ES-I3 (cell line): ENCODE measurements at regions not wholly inside any gene's neighbourhood (a gene's known extent, or its start where the extent isn't known, plus 50 kb on each side); places are given as distances from the start of the nearest gene placed in this dataset.

Source experiments
- H3K36me3 ChIP-seq: 2 replicates; pipeline ENCODE4 v1.6.1; 2013; ENCODE audit warnings: mild to moderate bottlenecking, low read length, control low read depth, moderate library complexity; ENCODE audit not compliant: insufficient read depth
- H3K4me1 ChIP-seq: 2 replicates; pipeline ENCODE4 v1.6.1; 2013; ENCODE audit warnings: mild to moderate bottlenecking, control low read depth, low read length; ENCODE audit not compliant: insufficient read depth
- H3K9ac ChIP-seq: 2 replicates; pipeline ENCODE4 v1.6.1; 2013; ENCODE audit warnings: low read depth, mild to moderate bottlenecking, low read length, moderate library complexity
- H3K9me3 ChIP-seq: 2 replicates; pipeline ENCODE4 v1.6.1; 2013; ENCODE audit warnings: mild to moderate bottlenecking, low read length, moderate library complexity; ENCODE audit not compliant: control insufficient read depth, insufficient read depth

GRCh38 chr18:28816155-28816554 is 639.2 kb upstream of the CDH2 start:
- Histone ChIP-seq H3K9me3 (no peaks in the 10 kb centered on the region), H3K9ac (no peak overlapping the region), H3K36me3 (no peaks in the 10 kb centered on the region), H3K4me1 (no peaks in the 10 kb centered on the region)

DNA sequence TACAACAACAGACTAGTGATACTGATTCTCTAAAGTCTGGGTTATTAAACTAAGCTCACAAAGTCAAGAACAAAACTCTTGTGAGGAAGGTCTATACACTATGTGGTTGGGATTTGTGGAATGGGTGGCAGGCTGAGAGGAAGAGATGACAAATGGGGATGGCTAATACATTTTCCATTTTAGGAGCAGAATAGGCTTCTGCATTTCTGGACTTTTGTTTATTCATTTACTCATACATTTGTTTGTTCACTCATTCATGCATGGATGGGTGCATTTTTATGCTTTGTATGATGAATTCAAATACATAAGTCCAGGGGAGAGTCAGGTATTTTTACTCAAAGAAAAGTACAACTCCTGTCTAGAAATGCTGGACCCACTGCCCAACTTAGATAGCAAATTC is 637.4 kb upstream of the CDH2 start:
- H3K9me3 ChIP-seq = no peaks in the 10 kb centered on the region
- H3K4me1 ChIP-seq = no peaks in the 10 kb centered on the region

GRCh38 chr18:28808373-28808772 is 631.4 kb upstream of the CDH2 start:
- H3K9me3 ChIP-seq = peaks cover 3% of the 10 kb centered on the region; the same call in 1 of the 2 replicates

More for the DNA sequence above, 637.4 kb upstream of the CDH2 start:
- H3K9ac ChIP-seq = no peak overlapping the region
- H3K36me3 ChIP-seq = no peaks in the 10 kb centered on the region

GRCh38 chr18:28805491-28805890 is 628.6 kb upstream of the CDH2 start:
- H3K36me3 ChIP-seq = no peaks in the 10 kb centered on the region
- peaks cover 4% of the 10 kb centered on the region; the same call in 1 of the 2 replicates for H3K4me1 ChIP-seq
- H3K9ac ChIP-seq = no peak overlapping the region
- peaks cover 3% of the 10 kb centered on the region; the same call in 1 of the 2 replicates for H3K9me3 ChIP-seq

More at GRCh38 chr18:28808373-28808772, 631.4 kb upstream of the CDH2 start:
- no peaks in the 10 kb centered on the region for H3K36me3 ChIP-seq
- H3K9ac ChIP-seq = no peak overlapping the region
- no peaks in the 10 kb centered on the region for H3K4me1 ChIP-seq

DNA sequence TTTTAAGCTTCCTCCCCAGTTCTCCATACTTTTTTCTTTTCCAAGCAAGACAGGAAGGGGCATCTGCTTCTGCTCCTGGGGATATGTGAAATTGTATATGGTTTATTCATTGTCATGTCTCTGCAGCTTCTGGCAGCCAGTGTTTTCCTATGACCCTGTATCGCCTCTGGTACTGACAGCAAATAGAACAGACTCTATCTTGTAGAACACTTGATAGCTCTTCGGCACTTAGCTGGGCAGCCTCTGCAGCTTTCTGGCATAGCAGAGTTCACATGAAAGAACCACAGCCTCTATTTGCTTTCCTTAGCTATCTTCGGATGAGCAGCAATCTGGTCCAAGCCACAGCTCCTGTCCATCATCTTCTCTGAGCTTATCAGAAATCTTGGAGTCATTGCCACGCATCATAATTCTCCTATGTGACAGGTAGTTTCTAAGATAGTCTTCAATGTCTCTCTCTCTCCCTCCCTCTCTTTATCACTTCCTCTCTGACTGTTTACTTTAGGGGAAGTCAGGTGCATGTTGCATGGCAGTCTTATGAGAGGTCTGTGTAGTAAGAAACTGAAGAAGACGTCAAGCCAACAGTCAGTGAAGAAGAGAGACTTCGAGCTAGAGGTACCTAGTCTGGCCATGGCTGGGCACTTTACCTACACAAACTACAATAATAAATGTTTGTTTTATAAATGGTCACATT is 627.7 kb upstream of the CDH2 start:
- H3K9ac ChIP-seq = no peak overlapping the region
- H3K4me1 ChIP-seq = peaks cover 4% of the 10 kb centered on the region; the same call in 1 of the 2 replicates
- peaks cover 3% of the 10 kb centered on the region; the same call in 1 of the 2 replicates for H3K9me3 ChIP-seq
- no peaks in the 10 kb centered on the region for H3K36me3 ChIP-seq

DNA sequence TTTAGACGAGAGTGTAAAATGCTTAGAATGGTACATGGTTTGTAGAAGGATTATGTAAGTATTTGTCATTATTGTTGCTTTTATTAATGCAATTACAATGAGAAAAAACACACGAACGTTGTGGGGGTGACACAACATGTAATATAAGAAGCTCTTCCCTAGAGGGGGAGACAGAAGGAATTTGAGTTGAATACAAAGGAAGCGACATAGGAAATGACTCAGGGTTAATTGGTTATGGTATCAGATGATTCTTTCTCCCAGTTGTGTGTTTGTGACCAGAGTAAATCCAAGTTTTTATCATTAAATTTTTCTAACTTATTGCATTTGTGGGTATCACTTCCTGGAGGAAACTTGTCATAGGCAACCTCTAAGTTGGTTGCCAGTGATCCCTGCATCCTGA is 625.6 kb upstream of the CDH2 start:
- Histone ChIP-seq H3K9ac (no peak overlapping the region), H3K36me3 (no peaks in the 10 kb centered on the region), H3K4me1 (peaks cover 4% of the 10 kb centered on the region; the same call in 1 of the 2 replicates), H3K9me3 (no peaks in the 10 kb centered on the region)

DNA sequence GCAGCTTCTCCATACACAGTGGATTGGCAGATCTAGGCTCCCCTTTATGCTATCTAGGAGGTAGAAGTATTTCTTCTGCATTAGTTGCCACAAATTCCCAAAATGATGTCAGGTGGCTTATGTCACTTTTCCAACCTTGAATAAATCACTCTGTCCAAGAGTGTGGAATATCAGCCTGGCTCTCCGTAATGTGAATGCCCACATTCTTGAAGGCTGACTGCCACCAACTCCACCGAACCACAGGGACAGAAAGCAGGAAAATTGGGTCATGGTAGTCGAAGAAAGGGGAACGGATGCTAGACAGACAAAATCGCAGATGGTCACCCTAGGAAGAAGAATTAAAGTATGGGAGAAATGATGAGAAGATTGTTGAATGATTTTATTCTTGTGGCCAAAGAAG is 624.9 kb upstream of the CDH2 start:
- no peak overlapping the region for H3K9ac ChIP-seq
- H3K36me3 ChIP-seq = no peaks in the 10 kb centered on the region
- H3K4me1 ChIP-seq = peaks cover 4% of the 10 kb centered on the region; the same call in 1 of the 2 replicates

DNA sequence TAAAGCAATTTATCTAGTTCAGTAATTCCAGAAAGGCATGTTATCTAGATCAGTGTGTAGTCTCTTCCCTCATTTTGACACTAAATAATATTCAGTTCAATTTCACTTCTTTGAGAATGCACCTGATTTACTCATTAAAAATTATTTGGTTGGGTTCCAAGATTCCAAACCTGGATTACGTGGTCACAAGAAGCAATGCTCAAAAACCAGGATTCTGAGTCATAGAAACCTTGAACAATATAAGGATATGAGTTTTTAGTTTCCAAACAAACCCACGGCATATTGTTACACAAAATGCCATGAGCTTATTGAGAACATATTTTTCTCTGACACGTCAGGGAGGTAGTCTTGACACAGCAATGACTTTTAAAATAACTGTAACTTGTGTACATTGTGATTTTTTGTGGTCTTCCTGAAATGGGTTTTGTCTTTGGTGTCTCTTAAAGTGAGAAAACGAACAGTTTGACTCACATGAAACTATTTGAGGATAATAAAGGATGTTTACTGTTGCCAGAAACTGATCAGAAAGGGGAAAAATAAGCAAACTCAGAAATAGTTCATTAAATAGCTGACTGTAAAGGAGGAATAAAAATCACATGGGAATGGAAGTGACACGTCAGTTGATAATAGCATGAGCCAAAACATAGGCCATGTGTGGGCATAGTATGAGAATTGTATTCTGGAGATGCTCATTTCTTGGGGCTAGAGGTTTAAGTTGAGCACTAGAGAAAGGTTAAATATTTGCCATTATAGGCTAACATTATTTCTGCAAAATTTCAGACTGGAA is 617.7 kb upstream of the CDH2 start:
- peaks cover 7% of the 10 kb centered on the region; the same call in 1 of the 2 replicates for H3K4me1 ChIP-seq
- no peak overlapping the region for H3K9ac ChIP-seq
- H3K36me3 ChIP-seq = no peaks in the 10 kb centered on the region
- H3K9me3 ChIP-seq = no peaks in the 10 kb centered on the region

More for the DNA sequence above, 624.9 kb upstream of the CDH2 start:
- no peaks in the 10 kb centered on the region for H3K9me3 ChIP-seq

- H3K4me1 ChIP-seq = peaks cover 7% of the 10 kb centered on the region; the same call in 1 of the 2 replicates
- no peak overlapping the region for H3K9ac ChIP-seq
These were observed 617.0 kb upstream of the CDH2 start for GRCh38 chr18:28793901-28794300.

GRCh38 chr18:28792404-28793086 is 615.6 kb upstream of the CDH2 start:
- peaks cover 7% of the 10 kb centered on the region; the same call in 1 of the 2 replicates for H3K4me1 ChIP-seq
- no peak overlapping the region for H3K9ac ChIP-seq

More at GRCh38 chr18:28793901-28794300, 617.0 kb upstream of the CDH2 start:
- H3K9me3 ChIP-seq = no peaks in the 10 kb centered on the region
- H3K36me3 ChIP-seq = no peaks in the 10 kb centered on the region

DNA sequence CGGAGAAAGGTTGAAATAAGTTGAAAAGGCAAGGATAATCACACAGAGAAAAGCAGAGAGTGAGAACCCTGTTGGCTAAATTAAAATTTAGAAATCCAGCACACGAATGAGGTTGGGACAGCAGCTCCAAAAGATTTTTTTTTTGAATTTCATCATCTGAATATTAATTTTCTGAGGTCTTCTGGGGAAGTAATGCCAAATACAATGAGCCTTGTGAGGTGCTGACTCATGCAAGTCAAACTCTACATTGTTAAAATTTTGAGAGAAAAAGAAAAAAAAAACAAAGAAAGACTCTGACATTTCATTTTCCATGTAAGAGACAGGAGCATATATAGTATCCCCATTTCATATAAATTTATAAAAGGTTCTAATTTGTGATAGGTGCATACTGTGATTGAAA is 614.2 kb upstream of the CDH2 start:
- H3K36me3 ChIP-seq = no peaks in the 10 kb centered on the region
- peaks cover 7% of the 10 kb centered on the region; the same call in 1 of the 2 replicates for H3K4me1 ChIP-seq
- H3K9ac ChIP-seq = no peak overlapping the region
- H3K9me3 ChIP-seq = no peaks in the 10 kb centered on the region

More at GRCh38 chr18:28792404-28793086, 615.6 kb upstream of the CDH2 start:
- no peaks in the 10 kb centered on the region for H3K9me3 ChIP-seq
- no peaks in the 10 kb centered on the region for H3K36me3 ChIP-seq

DNA sequence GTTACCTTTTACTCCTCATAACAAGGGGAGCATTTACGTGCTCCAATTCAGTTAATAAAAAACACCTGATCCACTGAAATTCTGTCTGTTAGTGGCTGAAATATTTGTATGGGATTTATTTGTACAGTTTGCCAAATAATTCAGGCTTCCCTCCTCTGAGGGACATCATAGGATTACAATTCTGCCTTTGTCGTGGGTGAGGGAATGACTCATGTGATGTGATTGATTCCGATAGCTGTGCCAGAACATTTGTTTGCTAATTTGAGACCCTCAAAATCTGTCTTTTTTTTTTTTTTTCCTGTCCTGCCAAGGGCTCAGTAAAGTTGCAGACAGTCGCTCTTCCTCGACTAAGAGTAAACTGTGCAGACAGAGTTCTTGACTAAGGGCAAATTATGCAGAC is 612.6 kb upstream of the CDH2 start:
- Histone ChIP-seq H3K9ac (no peak overlapping the region), H3K9me3 (no peaks in the 10 kb centered on the region), H3K4me1 (peaks cover 7% of the 10 kb centered on the region; the same call in 1 of the 2 replicates), H3K36me3 (no peaks in the 10 kb centered on the region)

DNA sequence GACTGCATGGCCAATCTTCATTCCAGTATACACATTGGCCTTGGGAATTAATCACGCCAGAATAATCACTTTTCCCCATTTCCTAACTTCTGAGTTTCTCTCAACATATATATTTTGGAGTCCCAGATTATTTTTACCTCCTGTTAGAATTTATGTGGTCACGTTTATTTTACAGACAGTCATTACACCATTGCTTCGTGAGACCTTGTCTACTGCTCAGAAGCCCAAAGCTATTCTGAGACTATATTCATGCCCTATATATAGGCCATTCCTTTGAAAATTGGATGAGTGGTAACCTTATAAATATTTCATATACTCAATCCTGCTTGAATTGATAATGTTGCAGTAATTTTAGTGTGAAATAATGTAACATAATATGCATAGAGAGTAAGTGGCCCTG is 610.0 kb upstream of the CDH2 start:
- no peaks in the 10 kb centered on the region for H3K36me3 ChIP-seq
- peaks cover 2% of the 10 kb centered on the region; the same call in 1 of the 2 replicates for H3K4me1 ChIP-seq
- H3K9me3 ChIP-seq = no peaks in the 10 kb centered on the region
- no peak overlapping the region for H3K9ac ChIP-seq
